WTC11 (cell line): ENCODE measurements at regions not wholly inside any gene's neighbourhood (a gene's known extent, or its start where the extent isn't known, plus 50 kb on each side); places are given as distances from the start of the nearest gene placed in this dataset.

Source experiments
- ATAC-seq: fragments of 200-7000 bp; cut with Tn5 transposase; 2 replicates; pipeline ENCODE4 v1.10.0; 2021; ENCODE audit warnings: mild to moderate bottlenecking, moderate library complexity
- CTCF ChIA-PET: fragments of 300-600 bp; sonication (Branson Sonifier 250); formaldehyde crosslinking; loops from one replicate; lab custom pipeline; 2021; ENCODE audit warnings: antibody characterized with exemption; lab: Charles Lee
- POLR2A ChIA-PET: fragments of 350-600 bp; sonication (Branson Sonifier 250); formaldehyde crosslinking; loops from one replicate; lab custom pipeline; 2021; ENCODE audit warnings: antibody characterized with exemption; lab: Charles Lee
- DNase-seq: peaks from one replicate; pipeline ENCODE4 v3.0.0; 2021; ENCODE audit warnings: low spot score
- H3K27ac Mint-ChIP-seq: 2 replicates; pipeline ENCODE4 v1.8.0; 2021; ENCODE audit warnings: mixed read lengths
- H3K27me3 Mint-ChIP-seq: 2 replicates; pipeline ENCODE4 v1.8.0; 2021; ENCODE audit warnings: low read depth, mild to moderate bottlenecking, moderate library complexity, mixed read lengths
- H3K36me3 Mint-ChIP-seq: 2 replicates; pipeline ENCODE4 v1.8.0; 2021; ENCODE audit warnings: mixed read lengths
- H3K4me1 Mint-ChIP-seq: 2 replicates; pipeline ENCODE4 v1.8.0; 2022; ENCODE audit warnings: mixed read lengths
- H3K4me3 Mint-ChIP-seq: 2 replicates; pipeline ENCODE4 v1.8.0; 2021; ENCODE audit warnings: mild to moderate bottlenecking, moderate library complexity, mixed read lengths
- H3K9me3 Mint-ChIP-seq: 2 replicates; pipeline ENCODE4 v1.8.0; 2021; ENCODE audit warnings: mixed read lengths
- AFF4 ChIP-seq: sonication (generic); formaldehyde crosslinking; IDR thresholded peaks from 2 replicates; pipeline ENCODE4 v1.8.1; 2023; ENCODE audit warnings: mild to moderate bottlenecking, missing genetic modification reagents, borderline replicate concordance
- ATF1 ChIP-seq: sonication (generic); formaldehyde crosslinking; IDR thresholded peaks from 2 replicates; pipeline ENCODE4 v1.8.1; 2023; ENCODE audit warnings: mild to moderate bottlenecking, moderate library complexity, missing genetic modification reagents
- E2F1 ChIP-seq: sonication (generic); formaldehyde crosslinking; IDR thresholded peaks from 2 replicates; pipeline ENCODE4 v1.8.0; 2022; ENCODE audit warnings: mild to moderate bottlenecking, missing genetic modification reagents
- ESRRA ChIP-seq: sonication (generic); formaldehyde crosslinking; IDR thresholded peaks from 2 replicates; pipeline ENCODE4 v1.8.1; 2022; ENCODE audit warnings: mild to moderate bottlenecking, missing genetic modification reagents, borderline replicate concordance
- FOXP4 ChIP-seq: sonication (generic); formaldehyde crosslinking; IDR thresholded peaks from 2 replicates; pipeline ENCODE4 v1.8.0; 2022; ENCODE audit warnings: mild to moderate bottlenecking, missing genetic modification reagents
- MYBL2 ChIP-seq: sonication (generic); formaldehyde crosslinking; IDR thresholded peaks from 2 replicates; pipeline ENCODE4 v1.8.1; 2023; ENCODE audit warnings: mild to moderate bottlenecking, moderate library complexity, missing genetic modification reagents
- NFE2L1 ChIP-seq: sonication (generic); formaldehyde crosslinking; IDR thresholded peaks from 2 replicates; pipeline ENCODE4 v1.8.1; 2023; ENCODE audit warnings: missing genetic modification reagents
- STAT6 ChIP-seq: sonication (generic); formaldehyde crosslinking; conservative IDR thresholded peaks from 2 replicates; pipeline ENCODE4 v1.8.1; 2023; ENCODE audit warnings: mild to moderate bottlenecking, low read depth, missing genetic modification reagents, moderate library complexity
- USF2 ChIP-seq: sonication (generic); formaldehyde crosslinking; IDR thresholded peaks from 2 replicates; pipeline ENCODE4 v1.8.1; 2023; ENCODE audit warnings: mild to moderate bottlenecking, missing genetic modification reagents, moderate library complexity
- ZNF532 ChIP-seq: fragments of 250-450 bp; sonication (Bioruptor Pico); IDR thresholded peaks from 2 replicates; pipeline ENCODE4 v1.9.0; 2021; ENCODE audit warnings: mild to moderate bottlenecking, borderline replicate concordance

GRCh38 chr14:87783071-87783470 is 209.9 kb downstream of the GALC start:
- DNase-seq (no peak), ATAC-seq (no peak)
- Mint-ChIP-seq H3K27ac (no peak overlapping the region), H3K27me3 (no peaks in the 10 kb centered on the region; the same call in 1 of the 2 replicates), H3K36me3 (peaks cover 11% of the 10 kb centered on the region), H3K9me3 (peaks cover 39% of the 10 kb centered on the region), H3K4me1 (no peaks in the 10 kb centered on the region; the same call in 1 of the 2 replicates), H3K4me3 (no peak overlapping the region)
- no peak for TF ChIP-seq USF2
- no peak for TF ChIP-seq ATF1 (CRISPR knock-in tag)
- no peak for TF ChIP-seq AFF4 (CRISPR knock-in tag)
- TF ChIP-seq MYBL2 (CRISPR knock-in tag) = no peak
- TF ChIP-seq ZNF532 (CRISPR knock-in tag) = no peak
- TF ChIP-seq NFE2L1 (CRISPR knock-in tag) = no peak
- no peak for TF ChIP-seq E2F1 (CRISPR knock-in tag)
- no peak for TF ChIP-seq ESRRA (CRISPR knock-in tag)
- TF ChIP-seq STAT6 = no peak
- TF ChIP-seq FOXP4 (CRISPR knock-in tag) = no peak
- CTCF ChIA-PET = interaction anchor here (1.5 kb wide), 1 partner anchor 22 kb away, joined by 6 read pairs; no protein-coding TSS in a partner anchor
- POLR2A ChIA-PET = no interaction called here
